RPMI8226 (cell line): ENCODE measurements at regions not wholly inside any gene's neighbourhood (a gene's known extent, or its start where the extent isn't known, plus 50 kb on each side); places are given as distances from the start of the nearest gene placed in this dataset.
"Not testable (repeated sequence)": the region's sequence is repeated elsewhere in the genome, so short reads cannot be mapped to it uniquely, and the experiment has no call there.

ENCODE experiments used
- DNase-seq: peaks from one replicate; pipeline ENCODE4 v3.0.0-alpha.2; 2015

GRCh38 chr14:61154641-61155040 is 126.5 kb downstream of the TMEM30B start:
- DNase-seq, result no peak

- DNase-seq, result no peak
Observed at GRCh38 chr14:61153914-61154545, 127.1 kb downstream of the TMEM30B start.

GRCh38 chr14:61153431-61153830 is 127.7 kb downstream of the TMEM30B start:
- DNase-seq, result no peak

GRCh38 chr14:61152851-61153364 is 128.2 kb downstream of the TMEM30B start:
- no peak for DNase-seq

GRCh38 chr14:61151251-61151650 is 129.9 kb downstream of the TMEM30B start:
- DNase-seq, result no peak

- DNase-seq, result no peak
Observed at GRCh38 chr14:61150851-61151250, 130.3 kb downstream of the TMEM30B start.

GRCh38 chr14:61149896-61150295 is 131.2 kb downstream of the TMEM30B start:
- no peak for DNase-seq

GRCh38 chr14:61148742-61149350 is 132.3 kb downstream of the TMEM30B start:
- no peak for DNase-seq

GRCh38 chr14:61147831-61148549 is 133.1 kb downstream of the TMEM30B start:
- no peak for DNase-seq

GRCh38 chr14:61147381-61147821 is 133.7 kb downstream of the TMEM30B start:
- no peak for DNase-seq

GRCh38 chr14:61146899-61147298 is 134.2 kb downstream of the TMEM30B start:
- DNase-seq, result no peak

- DNase-seq, result no peak
Observed at GRCh38 chr14:61145903-61146481, 135.1 kb downstream of the TMEM30B start.

- DNase-seq, result no peak
Observed at GRCh38 chr14:61145034-61145902, 135.9 kb downstream of the TMEM30B start.

- not testable (repeated sequence) for DNase-seq
Observed at GRCh38 chr14:61144117-61145033, 136.8 kb downstream of the TMEM30B start.

- no peak for DNase-seq
Observed at GRCh38 chr14:61140872-61141271, 140.3 kb downstream of the TMEM30B start.

GRCh38 chr14:61140271-61140670 is 140.9 kb downstream of the TMEM30B start:
- no peak for DNase-seq

- DNase-seq, result no peak
Observed at GRCh38 chr14:61139006-61139599, 142.0 kb downstream of the TMEM30B start.

GRCh38 chr14:61132894-61133293 is 148.2 kb downstream of the TMEM30B start:
- no peak for DNase-seq

GRCh38 chr14:61132336-61132735 is 148.8 kb downstream of the TMEM30B start:
- DNase-seq, result no peak

- DNase-seq, result no peak
Observed at GRCh38 chr14:61130512-61131260, 149.6 kb downstream of the SLC38A6 start.
